ENCODE measurements at regions not wholly inside any gene's neighbourhood (a gene's known extent, or its start where the extent isn't known, plus 50 kb on each side); places are given as distances from the start of the nearest gene placed in this dataset.

- TF ChIP-seq POLR2AphosphoS5 (IDR thresholded peaks at IDR 0.05) (no peak), POLR2A (IDR thresholded peaks at IDR 0.05) (no peak), CTCF (IDR thresholded peaks at IDR 0.05) (no peak), EP300 (IDR thresholded peaks at IDR 0.05) (no peak)
- ATAC-seq (ENCODE audit: low FRiP score in 2 of 2) (no peak), DNase-seq (no peak)
- H3K4me1 ChIP-seq, result no peaks in the 10 kb centered on the region
- 97 to 98% methylated on average over 5 of the region's 5 CpGs for WGBS, 2 donors
- no peak overlapping the region for H3K4me3 ChIP-seq
- no peaks in the 10 kb centered on the region for H3K36me3 ChIP-seq
- H3K27ac ChIP-seq, result no peak overlapping the region
- H3K27me3 ChIP-seq, result no peaks in the 10 kb centered on the region
- no peaks in the 10 kb centered on the region for H3K9me3 ChIP-seq
These were observed 414.7 kb downstream of the TLE4 start for GRCh38 chr9:79986437-79986836.

GRCh38 chr9:79985772-79986171, 414.0 kb downstream of the TLE4 start:
- ATAC-seq (ENCODE audit: low FRiP score in 2 of 2) (no peak), DNase-seq (no peak)
- no peaks in the 10 kb centered on the region for H3K4me1 ChIP-seq
- 82 to 84% methylated on average over 5 of the region's 5 CpGs for WGBS, 2 donors
- H3K9me3 ChIP-seq, result no peaks in the 10 kb centered on the region
- TF ChIP-seq EP300 (IDR thresholded peaks at IDR 0.05), result no peak
- TF ChIP-seq POLR2AphosphoS5 (IDR thresholded peaks at IDR 0.05), result no peak
- TF ChIP-seq POLR2A (IDR thresholded peaks at IDR 0.05), result no peak
- no peak for TF ChIP-seq CTCF (IDR thresholded peaks at IDR 0.05)
- no peaks in the 10 kb centered on the region for H3K36me3 ChIP-seq
- H3K27me3 ChIP-seq, result no peaks in the 10 kb centered on the region
- no peak overlapping the region for H3K27ac ChIP-seq
- H3K4me3 ChIP-seq, result no peak overlapping the region

- Histone ChIP-seq H3K27me3 (no peaks in the 10 kb centered on the region), H3K9me3 (no peaks in the 10 kb centered on the region), H3K27ac (no peak overlapping the region), H3K36me3 (no peaks in the 10 kb centered on the region), H3K4me1 (no peaks in the 10 kb centered on the region), H3K4me3 (no peak overlapping the region)
- WGBS, 2 donors, result 95% methylated on average over 7 of the region's 7 CpGs
- ATAC-seq (ENCODE audit: low FRiP score in 2 of 2) (no peak), DNase-seq (no peak)
- no peak for TF ChIP-seq POLR2AphosphoS5 (IDR thresholded peaks at IDR 0.05)
- no peak for TF ChIP-seq POLR2A (IDR thresholded peaks at IDR 0.05)
These were observed 413.5 kb downstream of the TLE4 start for GRCh38 chr9:79985264-79985663.

- Histone ChIP-seq H3K9me3 (no peaks in the 10 kb centered on the region), H3K27me3 (no peaks in the 10 kb centered on the region), H3K27ac (no peak overlapping the region), H3K4me3 (no peak overlapping the region), H3K36me3 (no peaks in the 10 kb centered on the region), H3K4me1 (no peaks in the 10 kb centered on the region)
- no peak for DNase-seq
- TF ChIP-seq POLR2A (IDR thresholded peaks at IDR 0.05), result no peak
- TF ChIP-seq POLR2AphosphoS5 (IDR thresholded peaks at IDR 0.05), result peak in 1 of 2 donors; percentile 31
- TF ChIP-seq CTCF (IDR thresholded peaks at IDR 0.05), result no peak
- no peak for TF ChIP-seq EP300 (IDR thresholded peaks at IDR 0.05)
- 59 to 65% methylated on average over 4 of the region's 4 CpGs for WGBS, 2 donors
- ATAC-seq (ENCODE audit: low FRiP score in 2 of 2), result no peak
These were observed 412.8 kb downstream of the TLE4 start for GRCh38 chr9:79984429-79985067.

- H3K27ac ChIP-seq, result no peak overlapping the region
- no peaks in the 10 kb centered on the region for H3K36me3 ChIP-seq
- 66 to 77% methylated on average over 3 of the region's 3 CpGs for WGBS, 2 donors
- DNase-seq, result no peak
- TF ChIP-seq EP300 (IDR thresholded peaks at IDR 0.05), result no peak
- no peak for TF ChIP-seq POLR2AphosphoS5 (IDR thresholded peaks at IDR 0.05)
- no peak for TF ChIP-seq POLR2A (IDR thresholded peaks at IDR 0.05)
- no peak for TF ChIP-seq CTCF (IDR thresholded peaks at IDR 0.05)
- H3K27me3 ChIP-seq, result no peaks in the 10 kb centered on the region
- H3K9me3 ChIP-seq, result no peaks in the 10 kb centered on the region
- H3K4me1 ChIP-seq, result no peaks in the 10 kb centered on the region
- ATAC-seq (ENCODE audit: low FRiP score in 2 of 2), result no peak
- no peak overlapping the region for H3K4me3 ChIP-seq
These were observed 408.7 kb downstream of the TLE4 start for GRCh38 chr9:79980432-79980831.

Measured in upper lobe of left lung (tissue), 6 donors.